ENCODE measurements at regions not wholly inside any gene's neighbourhood (a gene's known extent, or its start where the extent isn't known, plus 50 kb on each side); places are given as distances from the start of the nearest gene placed in this dataset.
"Not testable (repeated sequence)": the region's sequence is repeated elsewhere in the genome, so short reads cannot be mapped to it uniquely, and the experiment has no call there.

- DNase-seq, result no peak
Measured at GRCh38 chr19:28582344-28582743, 630.6 kb downstream of the UQCRFS1 start.

GRCh38 chr19:28581468-28581770 is 631.5 kb downstream of the UQCRFS1 start:
- DNase-seq, result no peak

- no peak for DNase-seq
Measured at GRCh38 chr19:28578786-28579505, 634.0 kb downstream of the UQCRFS1 start.

GRCh38 chr19:28578208-28578607 is 634.7 kb downstream of the UQCRFS1 start:
- no peak for DNase-seq

GRCh38 chr19:28577666-28578065 is 635.3 kb downstream of the UQCRFS1 start:
- DNase-seq, result no peak

GRCh38 chr19:28577233-28577632 is 635.7 kb downstream of the UQCRFS1 start:
- no peak for DNase-seq

GRCh38 chr19:28575816-28576215 is 637.1 kb downstream of the UQCRFS1 start:
- DNase-seq, result no peak

- DNase-seq, result not testable (repeated sequence)
Measured at GRCh38 chr19:28575312-28575711, 637.6 kb downstream of the UQCRFS1 start.

- no peak for DNase-seq
Measured at GRCh38 chr19:28574212-28574611, 638.7 kb downstream of the UQCRFS1 start.

GRCh38 chr19:28569132-28570131 is 643.5 kb downstream of the UQCRFS1 start:
- DNase-seq, result no peak

- DNase-seq, result no peak
Measured at GRCh38 chr19:28567834-28568233, 645.1 kb downstream of the UQCRFS1 start.

- no peak for DNase-seq
Measured at GRCh38 chr19:28563964-28564921, 648.7 kb downstream of the UQCRFS1 start.

- no peak for DNase-seq
Measured at GRCh38 chr19:28560786-28561185, 652.2 kb downstream of the UQCRFS1 start.

GRCh38 chr19:28558783-28559182 is 654.2 kb downstream of the UQCRFS1 start:
- no peak for DNase-seq

- DNase-seq, result no peak
Measured at GRCh38 chr19:28556371-28556770, 656.6 kb downstream of the UQCRFS1 start.

GRCh38 chr19:28555317-28555716 is 657.6 kb downstream of the UQCRFS1 start:
- no peak for DNase-seq

- DNase-seq, result no peak
Measured at GRCh38 chr19:28554321-28555091, 658.4 kb downstream of the UQCRFS1 start.

- no peak for DNase-seq
Measured at GRCh38 chr19:28553764-28554163, 659.2 kb downstream of the UQCRFS1 start.

GRCh38 chr19:28553005-28553404 is 659.9 kb downstream of the UQCRFS1 start:
- DNase-seq, result no peak

- DNase-seq, result no peak
Measured at GRCh38 chr19:28549680-28550277, 663.2 kb downstream of the UQCRFS1 start.

GRCh38 chr19:28546148-28546685 is 666.7 kb downstream of the UQCRFS1 start:
- DNase-seq, result no peak

Data from cortex of kidney (tissue), 1 donor.